Stimulated activated CD4-positive, alpha-beta T cell treated with anti-CD3 and anti-CD28 coated beads, TNF-alpha, amount 100 ng/mL, for 48 hours (primary cell): ENCODE measurements at regions not wholly inside any gene's neighbourhood (a gene's known extent, or its start where the extent isn't known, plus 50 kb on each side); places are given as distances from the start of the nearest gene placed in this dataset.

ENCODE experiments used
- DNase-seq, 3 donors: peaks; one replicate each; pipeline ENCODE4 v3.0.0-alpha.2; 2020; ENCODE audit warnings: low read depth in 3 of 3

- DNase-seq: no peak
Measured at GRCh38 chr17:34776456-34777443, 184.5 kb downstream of the CCT6B start.

DNA sequence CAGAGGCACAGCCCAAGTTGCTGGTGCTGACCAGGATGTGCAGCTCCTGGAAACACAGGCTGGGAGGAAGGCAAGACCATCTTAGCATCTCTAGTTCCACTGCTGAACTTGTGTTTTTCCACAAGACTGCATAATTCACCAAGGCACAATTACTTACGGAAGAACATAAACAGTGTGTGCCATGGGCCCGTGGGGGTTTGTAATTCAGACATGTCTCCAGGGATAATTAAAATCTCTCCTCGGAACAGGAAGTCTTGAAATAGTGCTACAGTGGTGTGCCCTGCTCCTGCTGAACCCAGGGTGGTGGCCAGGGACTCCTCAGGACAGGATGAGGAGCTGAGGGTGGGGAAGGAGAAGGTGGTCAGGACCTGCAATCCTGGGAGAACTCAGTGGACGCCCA lies 188.2 kb downstream of the CCT6B start:
- DNase-seq: no peak

- DNase-seq: no peak
Measured at GRCh38 chr17:34771891-34772290, 189.4 kb downstream of the CCT6B start.

DNA sequence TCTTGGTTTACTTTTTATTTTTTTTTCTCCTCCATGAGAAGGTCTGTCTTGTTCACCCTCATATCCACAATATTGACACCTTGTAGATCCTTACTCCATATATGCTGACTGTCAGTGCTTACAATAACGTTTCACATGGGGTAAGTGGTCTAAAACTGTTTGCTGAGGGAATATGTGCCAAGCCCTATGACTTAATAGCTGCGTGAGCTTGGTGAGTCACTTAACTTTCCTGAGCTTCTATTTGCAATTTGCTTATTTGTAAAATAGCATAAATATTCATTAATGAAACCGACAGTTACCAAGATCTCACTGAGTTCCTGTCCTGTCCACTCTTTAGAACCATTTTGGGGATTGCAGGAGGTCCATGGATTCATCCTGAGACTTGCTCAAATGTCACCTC lies 190.7 kb downstream of the CCT6B start:
- no peak for DNase-seq

DNA sequence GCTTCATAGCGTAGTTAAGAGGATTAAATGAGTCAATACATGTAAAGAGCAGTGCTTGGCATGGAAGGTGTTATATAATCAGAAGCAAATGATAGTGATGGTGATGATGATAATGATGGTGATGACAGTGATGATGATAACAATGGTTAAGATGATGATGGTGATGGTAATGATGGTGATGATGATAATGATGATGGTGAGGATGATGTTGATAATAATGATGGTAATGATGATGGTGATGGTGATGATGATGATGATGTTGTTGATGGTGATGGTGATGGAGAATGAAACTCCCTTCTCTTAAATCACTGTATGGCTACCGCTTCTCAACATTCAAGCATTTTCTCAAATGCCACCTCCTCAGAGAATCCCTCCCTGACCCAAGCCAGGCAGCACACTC lies 190.5 kb downstream of the TMEM132E start:
- no peak for DNase-seq

DNA sequence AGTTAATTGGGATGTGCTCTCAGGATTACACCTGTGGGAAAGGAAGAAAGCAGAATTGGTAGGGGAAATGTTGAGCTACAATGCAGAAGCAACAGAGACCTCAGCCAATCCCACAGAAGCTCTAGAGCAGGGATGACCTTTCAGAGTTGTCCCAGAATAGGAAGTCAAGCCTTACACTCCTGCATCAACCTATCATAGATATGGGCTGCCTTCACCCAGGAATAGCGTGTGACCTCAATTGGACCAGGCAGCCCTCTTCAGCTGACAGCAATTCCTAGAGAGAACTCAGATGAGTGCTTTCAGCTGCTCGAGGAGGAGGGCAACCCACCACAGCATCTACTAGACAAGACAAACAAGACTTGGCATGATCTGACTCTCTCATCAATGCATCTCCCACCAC lies 189.7 kb downstream of the TMEM132E start:
- no peak for DNase-seq

DNA sequence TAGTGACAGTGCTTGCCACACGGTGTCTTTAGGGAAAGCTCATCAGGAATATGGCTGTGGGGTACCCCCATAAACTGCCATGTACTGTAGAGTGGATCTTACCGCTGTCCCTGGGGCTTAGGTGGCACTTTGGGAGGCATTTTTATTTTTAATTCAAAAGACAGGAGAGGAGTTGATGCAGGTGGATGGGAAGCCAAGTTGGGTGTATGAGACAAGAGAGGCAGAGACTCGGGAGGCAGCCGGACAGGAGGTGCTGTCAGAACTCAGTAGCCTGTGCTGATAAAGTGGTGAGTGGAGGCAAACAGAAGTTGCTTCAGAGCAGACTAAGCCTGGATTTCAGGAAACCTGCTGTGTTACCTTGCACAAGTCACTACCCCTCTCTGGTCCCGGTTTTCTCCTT lies 185.9 kb downstream of the TMEM132E start:
- DNase-seq: no peak

GRCh38 chr17:34764716-34765115 lies 185.3 kb downstream of the TMEM132E start:
- no peak for DNase-seq

GRCh38 chr17:34763728-34764665 lies 184.6 kb downstream of the TMEM132E start:
- no peak for DNase-seq

DNA sequence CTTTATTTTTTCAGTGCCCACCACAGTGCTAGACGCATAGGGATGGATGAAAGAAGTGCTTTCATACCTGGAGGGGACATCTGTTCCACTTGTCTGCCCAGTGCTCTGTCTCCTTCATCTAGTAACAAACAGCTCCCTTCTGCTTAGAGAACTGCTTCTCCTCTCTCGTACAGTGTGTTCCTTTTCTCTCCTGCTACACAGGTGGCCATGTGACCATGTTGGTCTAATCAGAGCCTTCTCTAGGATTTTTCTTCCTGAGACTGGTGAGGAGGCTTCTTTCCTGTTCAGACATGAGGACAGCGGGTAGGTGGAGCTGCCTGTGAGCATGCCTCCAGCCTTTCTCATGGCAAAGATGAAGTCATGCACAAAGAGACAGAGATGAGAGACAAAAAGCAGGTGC lies 182.7 kb downstream of the TMEM132E start:
- DNase-seq: no peak

- no peak for DNase-seq
Measured at GRCh38 chr17:34761646-34762045, 182.3 kb downstream of the TMEM132E start.

GRCh38 chr17:34760931-34761495 lies 181.6 kb downstream of the TMEM132E start:
- DNase-seq: no peak

DNA sequence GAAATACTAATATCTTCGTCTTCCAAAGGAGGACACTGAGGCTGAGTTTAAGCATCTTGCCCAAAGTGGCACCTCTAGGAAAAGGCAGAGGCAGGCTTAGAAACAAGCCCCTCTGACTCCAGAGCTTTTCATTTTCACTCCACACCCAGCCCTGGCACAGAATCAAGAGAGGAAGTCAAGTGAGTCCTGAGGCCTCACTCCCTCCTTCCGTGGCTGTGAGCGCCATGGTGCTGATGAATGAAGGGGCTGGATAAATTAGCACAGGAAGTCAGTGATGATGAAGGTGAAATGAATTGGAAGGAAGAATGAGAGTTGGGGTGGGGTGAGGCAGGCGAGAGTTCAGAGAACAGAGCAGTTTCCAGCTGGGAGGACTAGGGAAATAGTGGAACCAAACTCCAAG lies 179.3 kb downstream of the TMEM132E start:
- DNase-seq: no peak

GRCh38 chr17:34758316-34758715 lies 178.9 kb downstream of the TMEM132E start:
- no peak for DNase-seq

DNA sequence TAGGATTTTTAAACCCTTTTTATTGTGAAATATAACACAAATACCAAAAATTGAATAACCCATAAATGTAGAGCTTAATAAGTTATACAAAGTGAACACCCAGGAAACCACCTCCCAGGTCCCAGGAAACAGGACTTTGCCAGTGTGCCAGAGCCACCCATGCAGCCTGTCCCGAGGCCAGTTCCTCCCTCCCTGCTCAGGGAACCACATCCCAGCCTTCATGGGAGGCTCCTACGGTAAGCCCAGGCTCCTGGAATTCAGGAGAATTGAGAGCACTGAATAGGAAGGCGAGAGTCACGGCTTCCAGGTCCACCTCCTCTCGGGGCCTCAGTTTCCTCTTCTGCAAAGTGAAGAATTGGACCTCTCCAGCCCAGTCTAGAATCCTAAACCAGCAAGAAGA lies 178.2 kb downstream of the TMEM132E start:
- DNase-seq: no peak

- no peak for DNase-seq
Measured at GRCh38 chr17:34757106-34757505, 177.7 kb downstream of the TMEM132E start.

- DNase-seq: no peak
Measured at GRCh38 chr17:34756637-34757021, 177.2 kb downstream of the TMEM132E start.

DNA sequence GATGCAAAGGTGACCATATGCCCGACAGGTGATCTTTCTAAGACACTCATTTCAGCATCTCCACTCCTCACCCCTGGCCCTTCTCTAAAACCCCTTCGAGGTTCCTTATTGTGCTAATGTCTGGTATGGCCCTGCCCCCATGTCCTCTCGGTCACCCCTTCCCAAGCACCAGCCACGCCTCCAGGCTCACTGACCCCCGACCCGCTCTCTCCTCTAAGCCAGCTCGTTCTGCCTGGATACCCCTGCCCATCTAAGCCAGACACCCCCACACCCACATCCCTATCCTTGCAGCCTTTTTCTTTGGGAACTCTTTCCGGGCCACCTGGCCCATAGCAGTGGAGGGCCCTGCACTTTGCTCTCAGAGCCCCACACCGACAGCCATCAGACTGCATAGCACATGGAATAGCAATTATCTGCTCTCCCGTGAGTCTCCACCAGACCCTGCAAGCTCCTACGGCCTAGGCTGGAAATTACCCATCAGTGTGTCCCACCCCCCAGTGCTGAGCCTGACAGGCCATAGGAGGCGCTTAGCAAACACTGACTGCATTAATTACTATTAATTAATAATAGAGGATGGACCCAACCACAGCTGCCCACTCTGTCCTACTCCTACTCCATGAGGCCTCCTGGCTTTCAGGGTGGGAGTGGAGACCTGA lies 176.7 kb downstream of the TMEM132E start:
- no peak for DNase-seq

DNA sequence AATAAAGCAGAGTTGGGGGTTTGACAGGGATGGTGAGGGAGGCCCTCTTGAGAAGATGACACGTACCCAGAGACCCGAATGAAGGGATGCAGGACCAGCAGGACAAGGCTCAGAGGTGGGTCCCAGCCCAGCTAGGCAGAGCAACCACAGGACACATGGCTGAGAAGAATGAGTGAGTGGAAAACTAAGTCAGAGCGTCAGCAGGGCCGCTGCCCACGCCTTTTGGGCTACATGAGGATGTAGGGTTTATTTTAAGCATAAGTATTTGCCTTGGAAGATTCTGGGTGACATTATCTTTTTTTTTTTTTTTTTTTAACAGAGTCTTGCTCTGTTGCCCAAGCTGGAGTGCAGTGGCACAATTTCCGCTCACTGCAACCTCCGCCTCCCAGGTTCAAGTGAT lies 176.0 kb downstream of the TMEM132E start:
- DNase-seq: no peak

DNA sequence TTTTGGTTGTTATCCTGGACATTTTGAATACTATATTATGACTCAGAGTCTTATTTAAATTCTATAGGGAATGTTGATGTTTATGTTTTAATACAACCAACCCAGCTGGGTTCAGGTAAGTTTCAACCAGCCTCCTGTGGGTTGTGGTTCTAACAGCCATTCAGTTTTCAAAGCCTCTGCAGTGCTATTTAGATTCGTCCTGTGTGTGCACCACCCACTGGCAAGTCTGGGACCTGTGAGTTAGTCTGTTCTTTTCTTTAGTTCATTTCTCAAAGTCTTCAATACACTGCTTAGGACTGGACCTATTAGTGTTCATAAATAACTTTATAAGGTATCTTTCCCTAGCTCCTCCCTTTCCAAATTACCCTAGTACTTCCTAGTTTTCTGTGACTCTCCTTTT lies 170.6 kb downstream of the TMEM132E start:
- no peak for DNase-seq

DNA sequence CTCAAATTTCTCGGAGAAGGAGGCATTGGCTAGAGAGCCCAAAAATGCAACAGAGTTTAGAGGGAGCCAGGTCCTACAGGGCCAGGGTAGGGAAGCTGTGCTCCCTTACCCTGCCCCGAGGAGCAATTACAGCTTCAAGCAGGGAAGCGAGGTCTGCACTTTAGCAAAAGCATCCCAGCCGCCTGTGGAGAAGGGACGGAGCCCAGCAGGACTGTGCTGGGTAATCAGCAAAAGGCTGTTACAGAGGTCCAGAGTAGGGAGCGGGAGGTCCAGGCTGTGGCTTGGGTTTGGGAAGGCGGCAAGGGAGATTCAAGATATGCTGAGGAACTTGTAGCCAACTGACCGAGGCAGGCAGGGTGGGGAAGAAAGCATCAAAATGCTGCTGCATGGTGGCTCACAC lies 162.6 kb downstream of the TMEM132E start:
- no peak for DNase-seq
